AG09309 (cell line): ENCODE measurements at regions not wholly inside any gene's neighbourhood (a gene's known extent, or its start where the extent isn't known, plus 50 kb on each side); places are given as distances from the start of the nearest gene placed in this dataset.

Experiments used
- DNase-seq: peaks from one replicate; pipeline ENCODE4 v3.0.0-alpha.2; 2010; ENCODE audit warnings: low read depth
- H3K4me3 ChIP-seq: 2 replicates; pipeline ENCODE4 v1.5.1; 2011; ENCODE audit warnings: mild to moderate bottlenecking, low read depth, low read length, moderate library complexity; ENCODE audit not compliant: control insufficient read depth
- CTCF ChIP-seq: IDR thresholded peaks from 2 replicates; pipeline ENCODE4 v1.5.1; 2011; ENCODE audit warnings: mild to moderate bottlenecking, low read depth, low read length, inconsistent platforms; ENCODE audit not compliant: insufficient read depth, control insufficient read depth; ENCODE audit errors: missing control alignments

GRCh38 chr6:139990026-139990686 is 615.7 kb upstream of the CITED2 start:
- no peak for TF ChIP-seq CTCF
- DNase-seq, result no peak
- no peak overlapping the region for H3K4me3 ChIP-seq

GRCh38 chr6:139988685-139989084 is 614.2 kb upstream of the CITED2 start:
- DNase-seq, result no peak
- no peak overlapping the region for H3K4me3 ChIP-seq
- TF ChIP-seq CTCF, result no peak

- DNase-seq, result no peak
- no peak overlapping the region for H3K4me3 ChIP-seq
- TF ChIP-seq CTCF, result no peak
Observed at GRCh38 chr6:139987091-139987490, 612.6 kb upstream of the CITED2 start.

- no peak overlapping the region for H3K4me3 ChIP-seq
- no peak for DNase-seq
- no peak for TF ChIP-seq CTCF
Observed at GRCh38 chr6:139985236-139985815, 610.9 kb upstream of the CITED2 start.

- DNase-seq, result no peak
- H3K4me3 ChIP-seq, result no peak overlapping the region
- TF ChIP-seq CTCF, result no peak
Observed at GRCh38 chr6:139984317-139984716, 609.9 kb upstream of the CITED2 start.

GRCh38 chr6:139983555-139984276 is 609.3 kb upstream of the CITED2 start:
- no peak overlapping the region for H3K4me3 ChIP-seq
- no peak for DNase-seq
- TF ChIP-seq CTCF, result no peak
